Sigmoid colon (tissue), 6 donors: ENCODE measurements at regions not wholly inside any gene's neighbourhood (a gene's known extent, or its start where the extent isn't known, plus 50 kb on each side); places are given as distances from the start of the nearest gene placed in this dataset.
A peak's percentile ranks its signal among the peaks of the same experiment; 100 is the strongest.

Source experiments
- DNase-seq: peaks from one replicate; pipeline ENCODE4 v3.0.0-alpha.2; 2019
- H3K27ac ChIP-seq, 4 donors: fragments of 200-600 bp; sonication (generic); one replicate each; pipeline ENCODE4 v1.5.1; 2016 to 2019; ENCODE audit warnings: mild to moderate bottlenecking in 1 of 4
- H3K27me3 ChIP-seq, 3 donors: fragments of 200-600 bp; sonication (generic); one replicate each; pipeline ENCODE4 v1.5.1; 2019; ENCODE audit warnings: mild to moderate bottlenecking in 1 of 3
- H3K36me3 ChIP-seq, 4 donors: fragments of 200-600 bp; sonication (generic); one replicate each; pipeline ENCODE4 v1.5.1; 2016 to 2019
- H3K4me1 ChIP-seq, 4 donors: fragments of 200-600 bp; sonication (generic); one replicate each; pipeline ENCODE4 v1.5.1; 2017 to 2019
- H3K4me3 ChIP-seq, 4 donors: fragments of 200-600 bp; sonication (generic); one replicate each; pipeline ENCODE4 v1.5.1; 2017 to 2019; ENCODE audit warnings: mild to moderate bottlenecking in 2 of 4, moderate library complexity in 1 of 4
- H3K9me3 ChIP-seq, 4 donors: fragments of 200-600 bp in 3 of 4; sonication (generic) in 3 of 4; one replicate each; pipeline versions ENCODE4 v1.5.1 to v1.6.1; 2013 to 2019
- CTCF ChIP-seq, 4 experiments: fragments of 450-650 bp in 3 of 4; fragments of 200-600 bp in 1 of 4; IDR thresholded peaks; one replicate each; pipeline ENCODE4 v1.5.1; 2016 to 2019; ENCODE audit warnings: antibody characterized with exemption in 4 of 4, mild to moderate bottlenecking in 3 of 4, moderate library complexity in 2 of 4
- EP300 ChIP-seq, 4 donors: sonication (generic); formaldehyde crosslinking; IDR thresholded peaks; one replicate each; pipeline ENCODE4 v1.6.1; 2017; ENCODE audit warnings: antibody characterized with exemption in 4 of 4
- POLR2A ChIP-seq, 2 donors: fragments of 450-650 bp; IDR thresholded peaks; one replicate each; pipeline ENCODE4 v1.6.1; 2016; ENCODE audit warnings: antibody characterized with exemption in 2 of 2, mild to moderate bottlenecking in 2 of 2, moderate library complexity in 2 of 2
- POLR2AphosphoS5 ChIP-seq, 4 donors: sonication (generic); formaldehyde crosslinking; IDR thresholded peaks; one replicate each; pipeline ENCODE4 v1.6.1; 2017; ENCODE audit warnings: antibody characterized with exemption in 4 of 4
- WGBS, 2 donors: extraction: QIAGEN DNeasy Blood & Tissue Kit; methylation state at CpG; one replicate each; pipeline ENCODE4 v1.1.7; 2013; 5-methylcytosine and 5-hydroxymethylcytosine counted together
- intact Hi-C: fragments of 100-400 bp; cut with DNase I; formaldehyde crosslinking; loops from one replicate; pipeline ENCODE4 v1.15.1; 2023
- donor health status: healthy with polysubstance abuse.
- donor health status: healthy.

DNA sequence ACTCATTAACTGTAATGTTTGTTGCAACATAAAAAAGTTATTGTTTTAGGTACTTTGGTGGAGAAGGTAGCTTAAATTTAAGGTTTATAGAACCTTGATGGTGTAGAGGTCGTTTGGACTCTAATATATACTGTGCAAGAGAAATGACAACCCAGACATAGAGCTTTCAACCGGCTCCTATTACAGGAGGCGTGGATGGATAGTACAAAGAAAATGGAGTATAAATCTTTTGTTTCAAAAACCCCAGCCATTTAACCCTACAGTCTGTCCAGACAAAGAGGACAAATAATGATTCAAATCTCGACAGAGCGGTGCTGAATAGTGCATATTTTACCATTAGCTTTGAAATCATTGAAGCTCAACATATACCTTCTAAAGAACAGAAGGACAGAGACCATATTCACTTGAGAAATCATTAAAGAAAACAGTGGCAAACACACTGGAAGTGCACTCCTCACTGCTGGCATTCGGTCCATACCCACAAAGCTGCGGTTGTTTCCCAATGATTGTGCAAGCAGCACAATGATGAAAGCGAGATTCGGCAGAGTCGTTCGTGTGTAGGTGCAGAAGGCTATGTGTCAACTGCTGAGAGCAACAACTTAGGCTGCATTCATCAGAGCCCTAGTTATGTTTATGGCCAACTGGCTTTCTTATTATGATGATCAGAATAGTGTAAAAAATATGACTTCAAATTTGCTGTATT, 688.6 kb downstream of the NOVA1 start:
- intact Hi-C loops = no loop called here
- Histone ChIP-seq H3K27me3 (no peaks in the 10 kb centered on the region), H3K9me3 (no peaks in the 10 kb centered on the region), H3K4me3 (no peak overlapping the region), H3K36me3 (no peaks in the 10 kb centered on the region), H3K27ac (no peak overlapping the region), H3K4me1 (peaks cover 0 to 31% (median 23%) of the 10 kb centered on the region in 4 donors)
- TF ChIP-seq CTCF (IDR thresholded peaks at IDR 0.05) = no peak
- TF ChIP-seq POLR2A (IDR thresholded peaks at IDR 0.05) = no peak
- no peak for TF ChIP-seq POLR2AphosphoS5 (IDR thresholded peaks at IDR 0.05)
- no peak for TF ChIP-seq EP300 (IDR thresholded peaks at IDR 0.05)
- WGBS, 2 donors = 85 to 86% methylated on average over 11 of the region's 11 CpGs
- no peak for DNase-seq

DNA sequence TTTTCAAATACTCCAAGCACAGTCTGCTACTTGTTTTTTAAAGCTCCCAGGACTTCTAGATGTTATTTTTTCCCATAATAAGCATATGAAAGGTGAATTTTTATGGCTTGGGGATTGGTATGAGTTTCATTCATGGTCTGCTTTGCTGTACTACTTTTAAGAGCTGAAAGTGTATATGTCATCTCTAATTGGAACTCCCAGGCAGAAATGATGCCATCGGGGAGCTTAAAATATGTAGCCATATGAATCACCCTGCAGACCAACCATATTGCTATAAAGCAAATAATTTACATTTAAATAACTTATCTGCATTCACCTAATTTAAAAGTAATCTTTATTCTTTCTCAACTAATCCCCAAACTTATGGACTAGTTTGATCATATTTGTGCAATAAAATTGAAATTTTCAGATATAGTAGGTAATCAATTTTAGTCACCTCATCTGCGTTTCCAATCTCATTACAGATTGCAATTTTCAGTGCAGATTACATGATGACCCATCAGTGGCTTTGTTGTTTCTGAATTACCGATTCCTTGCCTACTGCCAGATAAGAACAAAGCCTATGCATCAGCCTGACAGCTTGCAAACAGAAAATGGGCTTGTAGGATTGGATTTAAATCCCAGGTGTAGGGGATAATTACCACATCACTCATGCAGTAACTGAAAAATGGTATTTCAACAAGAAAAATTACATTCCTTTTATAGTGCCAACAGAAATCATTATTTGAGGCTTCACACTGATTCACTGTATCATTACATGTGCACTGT, 689.4 kb downstream of the NOVA1 start:
- Histone ChIP-seq H3K4me1 (peaks cover 0 to 35% (median 25%) of the 10 kb centered on the region in 4 donors), H3K9me3 (no peaks in the 10 kb centered on the region), H3K27me3 (no peaks in the 10 kb centered on the region), H3K36me3 (no peaks in the 10 kb centered on the region), H3K27ac (no peak overlapping the region), H3K4me3 (no peak overlapping the region)
- intact Hi-C loops = no loop called here
- no peak for DNase-seq
- 85 to 88% methylated on average over 3 of the region's 3 CpGs for WGBS, 2 donors
- TF ChIP-seq POLR2A (IDR thresholded peaks at IDR 0.05) (no peak), EP300 (IDR thresholded peaks at IDR 0.05) (no peak), CTCF (IDR thresholded peaks at IDR 0.05) (no peak), POLR2AphosphoS5 (IDR thresholded peaks at IDR 0.05) (no peak)

DNA sequence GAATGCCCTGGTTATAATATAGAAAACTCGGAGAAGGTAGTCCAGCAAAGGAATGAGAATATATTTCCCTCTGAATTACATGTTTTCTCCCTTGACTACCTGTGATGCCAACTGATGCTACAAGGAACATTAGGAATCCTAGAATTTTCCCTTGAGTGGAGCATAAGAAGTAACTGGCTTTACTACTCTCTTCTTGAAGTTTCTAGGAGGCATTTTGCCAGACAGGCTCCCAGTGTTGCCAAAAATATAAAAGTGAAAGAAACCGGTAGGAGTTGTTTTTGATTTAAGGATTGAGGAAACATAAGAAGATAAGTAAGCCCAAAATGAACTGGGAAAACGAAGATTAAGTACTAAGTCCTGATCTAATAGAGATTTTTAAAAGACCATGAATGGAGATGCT, 693.4 kb downstream of the NOVA1 start:
- peaks cover 0 to 40% (median 25%) of the 10 kb centered on the region in 4 donors for H3K4me1 ChIP-seq
- H3K27ac ChIP-seq = peak overlapping the region in 3 of 4 donors; percentile 26 to 57 (median 34)
- no peak for DNase-seq
- intact Hi-C loops = no loop called here
- no peak overlapping the region for H3K4me3 ChIP-seq
- no peak for TF ChIP-seq CTCF (IDR thresholded peaks at IDR 0.05)
- no peak for TF ChIP-seq EP300 (IDR thresholded peaks at IDR 0.05)
- no peak for TF ChIP-seq POLR2A (IDR thresholded peaks at IDR 0.05)
- TF ChIP-seq POLR2AphosphoS5 (IDR thresholded peaks at IDR 0.05) = no peak
- no peaks in the 10 kb centered on the region for H3K27me3 ChIP-seq
- WGBS, 2 donors = 54 to 69% methylated on average over 3 of the region's 3 CpGs
- H3K9me3 ChIP-seq = no peaks in the 10 kb centered on the region
- H3K36me3 ChIP-seq = no peaks in the 10 kb centered on the region

GRCh38 chr14:25899197-25899596, 698.6 kb downstream of the NOVA1 start:
- H3K4me1 ChIP-seq = peaks cover 0 to 21% (median 4%) of the 10 kb centered on the region in 4 donors
- H3K4me3 ChIP-seq = no peak overlapping the region
- TF ChIP-seq CTCF (IDR thresholded peaks at IDR 0.05) = no peak
- TF ChIP-seq POLR2A (IDR thresholded peaks at IDR 0.05) = no peak
- TF ChIP-seq EP300 (IDR thresholded peaks at IDR 0.05) = no peak
- TF ChIP-seq POLR2AphosphoS5 (IDR thresholded peaks at IDR 0.05) = no peak
- H3K36me3 ChIP-seq = no peaks in the 10 kb centered on the region
- WGBS, 2 donors = 71 to 79% methylated on average over 1 of the region's 1 CpG
- H3K27ac ChIP-seq = no peak overlapping the region
- no peaks in the 10 kb centered on the region for H3K27me3 ChIP-seq
- DNase-seq = no peak
- no peaks in the 10 kb centered on the region for H3K9me3 ChIP-seq
- intact Hi-C loops = no loop called here
